ENCODE measurements at regions not wholly inside any gene's neighbourhood (a gene's known extent, or its start where the extent isn't known, plus 50 kb on each side); places are given as distances from the start of the nearest gene placed in this dataset.

DNA sequence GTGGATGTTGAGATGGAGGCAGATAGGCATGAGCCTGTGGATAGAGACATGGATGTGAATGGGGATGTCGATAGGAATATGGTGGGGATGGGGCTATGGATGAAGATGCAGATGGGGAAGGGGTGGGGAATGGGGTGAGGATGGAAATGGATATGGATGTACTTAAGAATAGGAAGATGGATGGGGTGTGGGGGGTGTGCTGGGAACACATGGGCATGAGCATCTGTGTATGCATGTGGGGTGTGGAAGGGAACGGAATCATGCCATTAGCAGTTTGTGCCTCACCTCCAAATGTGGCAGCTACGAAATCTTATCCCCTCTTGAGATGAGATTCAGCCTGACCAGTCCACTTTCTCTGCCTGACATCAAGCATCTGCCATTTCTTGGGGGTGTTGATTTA, 359.5 kb upstream of the MGMT start:
- Histone ChIP-seq H3K4me1 (no peaks in the 10 kb centered on the region), H3K4me3 (ENCODE audit: low read depth, low read length) (no peak overlapping the region), H3K27me3 (ENCODE audit: control insufficient read depth, insufficient read depth, low read length) (no peaks in the 10 kb centered on the region), H3K79me2 (no peaks in the 10 kb centered on the region), H3K27ac (no peak overlapping the region), H2AFZ (no peak overlapping the region), H3K4me2 (ENCODE audit: low read length) (no peak overlapping the region), H3K9ac (no peak overlapping the region), H3K9me3 (ENCODE audit: control insufficient read depth, low read length) (no peaks in the 10 kb centered on the region), H3K36me3 (ENCODE audit: control insufficient read depth, insufficient read depth, low read length) (no peaks in the 10 kb centered on the region)
- TF ChIP-seq, protein P1, sequence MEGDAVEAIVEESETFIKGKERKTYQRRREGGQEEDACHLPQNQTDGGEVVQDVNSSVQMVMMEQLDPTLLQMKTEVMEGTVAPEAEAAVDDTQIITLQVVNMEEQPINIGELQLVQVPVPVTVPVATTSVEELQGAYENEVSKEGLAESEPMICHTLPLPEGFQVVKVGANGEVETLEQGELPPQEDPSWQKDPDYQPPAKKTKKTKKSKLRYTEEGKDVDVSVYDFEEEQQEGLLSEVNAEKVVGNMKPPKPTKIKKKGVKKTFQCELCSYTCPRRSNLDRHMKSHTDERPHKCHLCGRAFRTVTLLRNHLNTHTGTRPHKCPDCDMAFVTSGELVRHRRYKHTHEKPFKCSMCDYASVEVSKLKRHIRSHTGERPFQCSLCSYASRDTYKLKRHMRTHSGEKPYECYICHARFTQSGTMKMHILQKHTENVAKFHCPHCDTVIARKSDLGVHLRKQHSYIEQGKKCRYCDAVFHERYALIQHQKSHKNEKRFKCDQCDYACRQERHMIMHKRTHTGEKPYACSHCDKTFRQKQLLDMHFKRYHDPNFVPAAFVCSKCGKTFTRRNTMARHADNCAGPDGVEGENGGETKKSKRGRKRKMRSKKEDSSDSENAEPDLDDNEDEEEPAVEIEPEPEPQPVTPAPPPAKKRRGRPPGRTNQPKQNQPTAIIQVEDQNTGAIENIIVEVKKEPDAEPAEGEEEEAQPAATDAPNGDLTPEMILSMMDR (IDR thresholded peaks at IDR 0.05), result no peak

DNA sequence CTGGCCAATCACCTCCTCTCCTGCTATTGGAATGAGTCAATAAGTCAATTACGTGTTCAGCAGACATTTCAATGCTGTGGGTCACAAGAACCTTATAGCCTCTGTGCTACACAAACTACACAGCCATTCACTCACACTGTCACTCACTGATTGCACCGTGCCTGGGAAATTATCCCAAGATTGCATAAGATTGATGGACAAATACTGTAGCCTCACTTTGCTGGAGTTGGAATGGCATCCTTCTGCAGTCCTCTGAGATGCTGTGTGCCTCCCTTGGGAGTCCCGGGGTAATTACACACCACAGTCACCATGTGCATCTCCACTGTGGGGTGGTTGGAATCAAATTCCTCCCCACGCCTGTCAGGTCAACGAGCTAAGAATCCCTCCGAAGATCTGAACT, 358.7 kb upstream of the MGMT start:
- no peaks in the 10 kb centered on the region for H3K4me1 ChIP-seq
- no peaks in the 10 kb centered on the region for H3K9me3 ChIP-seq (ENCODE audit: control insufficient read depth, low read length)
- no peak overlapping the region for H3K4me3 ChIP-seq (ENCODE audit: low read depth, low read length)
- TF ChIP-seq, protein P1 (IDR thresholded peaks at IDR 0.05), result no peak
- no peaks in the 10 kb centered on the region for H3K27me3 ChIP-seq (ENCODE audit: control insufficient read depth, insufficient read depth, low read length)
- H3K9ac ChIP-seq, result no peak overlapping the region
- H3K36me3 ChIP-seq (ENCODE audit: control insufficient read depth, insufficient read depth, low read length), result no peaks in the 10 kb centered on the region
- no peak overlapping the region for H3K27ac ChIP-seq
- H3K79me2 ChIP-seq, result no peaks in the 10 kb centered on the region
- H2AFZ ChIP-seq, result no peak overlapping the region
- H3K4me2 ChIP-seq (ENCODE audit: low read length), result no peak overlapping the region

DNA sequence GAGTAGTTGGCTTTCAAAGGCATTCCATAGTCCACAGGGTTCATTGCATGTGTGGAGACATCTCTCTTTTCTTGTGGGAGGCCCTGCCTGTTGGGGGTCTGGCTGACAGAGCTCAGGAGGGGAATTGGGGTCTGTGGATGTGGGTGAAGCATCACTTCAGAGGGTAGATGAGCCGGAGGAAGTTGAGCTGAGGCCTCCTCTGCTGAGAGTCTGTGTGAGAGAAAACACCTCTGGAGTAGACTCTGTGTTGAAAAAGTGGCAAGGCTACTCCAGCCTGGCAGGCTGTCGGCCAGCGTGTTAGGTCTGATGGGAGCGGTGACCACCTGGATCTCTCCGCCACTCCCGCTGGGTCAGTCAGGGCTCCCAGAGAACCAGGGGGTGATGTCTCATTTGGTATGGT, 358.0 kb upstream of the MGMT start:
- Histone ChIP-seq H3K27me3 (ENCODE audit: control insufficient read depth, insufficient read depth, low read length) (no peaks in the 10 kb centered on the region), H3K4me2 (ENCODE audit: low read length) (no peak overlapping the region)
- TF ChIP-seq, protein P1 (IDR thresholded peaks at IDR 0.05), result no peak

DNA sequence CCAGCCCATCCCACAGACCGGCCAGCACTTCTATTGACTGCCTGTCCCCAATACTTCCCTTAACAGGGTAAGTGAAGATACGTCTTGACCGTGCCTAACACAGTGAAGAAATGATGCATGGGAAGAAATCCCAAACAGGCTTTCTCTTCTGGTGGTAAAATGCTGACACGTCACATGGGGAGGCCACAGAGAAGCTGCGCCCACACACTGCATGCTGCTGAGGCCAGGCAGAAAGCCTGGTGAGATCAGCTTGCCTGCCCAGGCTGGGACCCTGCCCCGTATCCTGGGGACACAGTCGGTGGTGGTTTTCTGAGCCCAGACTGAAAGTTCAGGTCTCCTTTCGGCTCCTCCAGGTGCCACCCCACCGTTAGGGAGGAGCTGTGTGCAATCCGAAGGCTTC, 356.3 kb upstream of the MGMT start:
- no peaks in the 10 kb centered on the region for H3K79me2 ChIP-seq
- no peak overlapping the region for H2AFZ ChIP-seq
- TF ChIP-seq, protein P1 (IDR thresholded peaks at IDR 0.05), result no peak
- H3K27me3 ChIP-seq (ENCODE audit: control insufficient read depth, insufficient read depth, low read length), result no peaks in the 10 kb centered on the region
- no peak overlapping the region for H3K4me3 ChIP-seq (ENCODE audit: low read depth, low read length)
- H3K36me3 ChIP-seq (ENCODE audit: control insufficient read depth, insufficient read depth, low read length), result no peaks in the 10 kb centered on the region
- H3K9ac ChIP-seq, result no peak overlapping the region
- no peaks in the 10 kb centered on the region for H3K9me3 ChIP-seq (ENCODE audit: control insufficient read depth, low read length)
- H3K4me1 ChIP-seq, result no peaks in the 10 kb centered on the region
- no peak overlapping the region for H3K4me2 ChIP-seq (ENCODE audit: low read length)
- H3K27ac ChIP-seq, result no peak overlapping the region

More for the DNA sequence above, 358.0 kb upstream of the MGMT start:
- no peak overlapping the region for H3K9ac ChIP-seq
- no peak overlapping the region for H3K27ac ChIP-seq
- H3K36me3 ChIP-seq (ENCODE audit: control insufficient read depth, insufficient read depth, low read length), result no peaks in the 10 kb centered on the region
- no peaks in the 10 kb centered on the region for H3K9me3 ChIP-seq (ENCODE audit: control insufficient read depth, low read length)
- no peaks in the 10 kb centered on the region for H3K79me2 ChIP-seq
- no peak overlapping the region for H3K4me3 ChIP-seq (ENCODE audit: low read depth, low read length)
- no peaks in the 10 kb centered on the region for H3K4me1 ChIP-seq
- no peak overlapping the region for H2AFZ ChIP-seq

DNA sequence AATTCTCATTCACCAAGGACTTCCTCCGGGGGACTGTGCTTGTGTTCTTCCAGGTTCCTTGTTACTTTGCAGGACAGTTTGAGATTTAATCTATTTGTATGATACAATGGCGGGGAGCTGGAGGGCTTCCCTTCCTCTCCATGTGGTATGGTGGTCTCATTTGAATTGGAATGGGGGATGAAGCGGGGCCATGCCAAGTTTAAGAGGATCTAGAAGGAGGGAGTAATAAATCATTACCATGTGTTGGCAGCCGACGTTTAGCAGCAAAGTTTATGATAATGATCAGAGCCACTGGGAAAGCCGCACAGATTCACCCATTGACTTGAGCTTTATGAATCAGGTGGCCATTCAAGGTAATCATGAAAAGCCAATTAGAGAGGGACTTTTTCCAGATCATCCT, 355.1 kb upstream of the MGMT start:
- Histone ChIP-seq H3K36me3 (ENCODE audit: control insufficient read depth, insufficient read depth, low read length) (no peaks in the 10 kb centered on the region), H3K4me1 (no peaks in the 10 kb centered on the region), H3K27ac (no peak overlapping the region), H3K9ac (no peak overlapping the region), H3K4me2 (ENCODE audit: low read length) (no peak overlapping the region), H3K4me3 (ENCODE audit: low read depth, low read length) (no peak overlapping the region), H2AFZ (no peak overlapping the region), H3K27me3 (ENCODE audit: control insufficient read depth, insufficient read depth, low read length) (no peaks in the 10 kb centered on the region), H3K79me2 (no peaks in the 10 kb centered on the region), H3K9me3 (ENCODE audit: control insufficient read depth, low read length) (no peaks in the 10 kb centered on the region)
- TF ChIP-seq, protein P1 (IDR thresholded peaks at IDR 0.05), result no peak

Measured in parathyroid adenoma (tissue), 2 donors.